GM19468 (cell line): ENCODE measurements at regions not wholly inside any gene's neighbourhood (a gene's known extent, or its start where the extent isn't known, plus 50 kb on each side); places are given as distances from the start of the nearest gene placed in this dataset.
"Not testable (repeated sequence)": the region's sequence is repeated elsewhere in the genome, so short reads cannot be mapped to it uniquely, and the experiment has no call there.

Experiments
- ATAC-seq: cut with Tn5 transposase; IDR thresholded peaks from one replicate; pipeline ENCODE4 v1.9.1; 2021; ENCODE audit warnings: mild to moderate bottlenecking, moderate library complexity, moderate number of reproducible peaks; ENCODE audit not compliant: unreplicated experiment; ENCODE audit errors: extremely low read depth

- ATAC-seq = no peak
These were observed 89.0 kb downstream of the NAF1 start for GRCh38 chr4:163077680-163078079.

GRCh38 chr4:163072222-163072621 lies 94.5 kb downstream of the NAF1 start:
- ATAC-seq = no peak

- ATAC-seq = no peak
These were observed 95.4 kb downstream of the NAF1 start for GRCh38 chr4:163071308-163071707.

GRCh38 chr4:163070023-163070422 lies 96.7 kb downstream of the NAF1 start:
- no peak for ATAC-seq

- ATAC-seq = no peak
These were observed 102.8 kb downstream of the NAF1 start for GRCh38 chr4:163063891-163064290.

- ATAC-seq = no peak
These were observed 118.2 kb downstream of the NAF1 start for GRCh38 chr4:163048447-163048846.

GRCh38 chr4:163042306-163042705 lies 124.4 kb downstream of the NAF1 start:
- peak; percentile 63 for ATAC-seq

GRCh38 chr4:163017135-163017534 lies 149.6 kb downstream of the NAF1 start:
- ATAC-seq = no peak

- no peak for ATAC-seq
These were observed 153.9 kb downstream of the NAF1 start for GRCh38 chr4:163012816-163013215.

- no peak for ATAC-seq
These were observed 162.7 kb downstream of the NAF1 start for GRCh38 chr4:163003979-163004378.

- no peak for ATAC-seq
These were observed 178.2 kb downstream of the NAF1 start for GRCh38 chr4:162988530-162988929.

GRCh38 chr4:162985131-162985530 lies 181.6 kb downstream of the NAF1 start:
- ATAC-seq = no peak

- ATAC-seq = no peak
These were observed 182.1 kb downstream of the NAF1 start for GRCh38 chr4:162984621-162985020.

- ATAC-seq = no peak
These were observed 184.9 kb downstream of the NAF1 start for GRCh38 chr4:162981823-162982222.

GRCh38 chr4:162978398-162978797 lies 188.3 kb downstream of the NAF1 start:
- ATAC-seq = no peak

- ATAC-seq = no peak
These were observed 188.9 kb downstream of the NAF1 start for GRCh38 chr4:162977788-162978187.

GRCh38 chr4:162972661-162973330 lies 193.9 kb downstream of the NAF1 start:
- ATAC-seq = no peak

- ATAC-seq = no peak
These were observed 197.5 kb downstream of the NAF1 start for GRCh38 chr4:162969194-162969593.

- ATAC-seq = not testable (repeated sequence)
These were observed 200.7 kb downstream of the NAF1 start for GRCh38 chr4:162965978-162966377.

- ATAC-seq = no peak
These were observed 207.6 kb downstream of the NAF1 start for GRCh38 chr4:162959046-162959445.

GRCh38 chr4:162957521-162958143 lies 209.1 kb downstream of the NAF1 start:
- ATAC-seq = no peak

- ATAC-seq = no peak
These were observed 211.7 kb downstream of the NAF1 start for GRCh38 chr4:162954976-162955375.
